Astrocyte of the cerebellum (primary cell): ENCODE measurements at regions not wholly inside any gene's neighbourhood (a gene's known extent, or its start where the extent isn't known, plus 50 kb on each side); places are given as distances from the start of the nearest gene placed in this dataset.

Experiments
- DNase-seq: peaks from one replicate; pipeline ENCODE4 v3.0.0-alpha.2; 2011; ENCODE audit warnings: low read depth
- H3K4me3 ChIP-seq: 2 replicates; pipeline ENCODE4 v1.5.1; 2011; ENCODE audit warnings: mild to moderate bottlenecking, low read depth, low read length, moderate library complexity
- in situ Hi-C: cut with HindIII; loops from 2 replicates; pipeline ENCODE4 v1.10.0; 2017; ENCODE audit warnings: low sequenced_read_pairs
- TF ChIP-seq, protein P1 (sequence below): IDR thresholded peaks from 2 replicates; pipeline ENCODE4 v1.5.1; 2012; ENCODE audit warnings: low read length, low read depth, moderate library complexity, mild to moderate bottlenecking; ENCODE audit errors: missing control alignments

DNA sequence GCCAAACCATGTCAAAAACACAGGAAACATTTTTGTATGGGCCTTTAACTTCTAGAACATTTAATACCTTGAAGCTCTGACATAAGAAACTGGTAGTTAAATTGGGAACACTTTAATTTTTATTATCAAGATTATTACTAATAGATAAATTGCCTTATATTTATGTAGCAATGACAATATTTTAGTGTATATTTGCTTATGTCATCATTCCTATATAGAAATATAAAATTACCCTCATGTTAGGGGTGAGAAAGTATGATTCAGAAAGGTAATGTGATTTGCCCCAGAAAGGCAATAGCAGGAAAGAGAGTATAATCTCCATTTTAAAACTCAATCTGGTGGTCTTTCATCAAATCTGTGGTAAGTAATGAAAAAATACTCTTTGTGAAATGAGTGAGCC lies 147.4 kb downstream of the IL15 start:
- H3K4me3 ChIP-seq, result no peak overlapping the region
- TF ChIP-seq, protein P1, sequence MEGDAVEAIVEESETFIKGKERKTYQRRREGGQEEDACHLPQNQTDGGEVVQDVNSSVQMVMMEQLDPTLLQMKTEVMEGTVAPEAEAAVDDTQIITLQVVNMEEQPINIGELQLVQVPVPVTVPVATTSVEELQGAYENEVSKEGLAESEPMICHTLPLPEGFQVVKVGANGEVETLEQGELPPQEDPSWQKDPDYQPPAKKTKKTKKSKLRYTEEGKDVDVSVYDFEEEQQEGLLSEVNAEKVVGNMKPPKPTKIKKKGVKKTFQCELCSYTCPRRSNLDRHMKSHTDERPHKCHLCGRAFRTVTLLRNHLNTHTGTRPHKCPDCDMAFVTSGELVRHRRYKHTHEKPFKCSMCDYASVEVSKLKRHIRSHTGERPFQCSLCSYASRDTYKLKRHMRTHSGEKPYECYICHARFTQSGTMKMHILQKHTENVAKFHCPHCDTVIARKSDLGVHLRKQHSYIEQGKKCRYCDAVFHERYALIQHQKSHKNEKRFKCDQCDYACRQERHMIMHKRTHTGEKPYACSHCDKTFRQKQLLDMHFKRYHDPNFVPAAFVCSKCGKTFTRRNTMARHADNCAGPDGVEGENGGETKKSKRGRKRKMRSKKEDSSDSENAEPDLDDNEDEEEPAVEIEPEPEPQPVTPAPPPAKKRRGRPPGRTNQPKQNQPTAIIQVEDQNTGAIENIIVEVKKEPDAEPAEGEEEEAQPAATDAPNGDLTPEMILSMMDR, result no peak
- in situ Hi-C loops, result no loop called here
- DNase-seq, result no peak

DNA sequence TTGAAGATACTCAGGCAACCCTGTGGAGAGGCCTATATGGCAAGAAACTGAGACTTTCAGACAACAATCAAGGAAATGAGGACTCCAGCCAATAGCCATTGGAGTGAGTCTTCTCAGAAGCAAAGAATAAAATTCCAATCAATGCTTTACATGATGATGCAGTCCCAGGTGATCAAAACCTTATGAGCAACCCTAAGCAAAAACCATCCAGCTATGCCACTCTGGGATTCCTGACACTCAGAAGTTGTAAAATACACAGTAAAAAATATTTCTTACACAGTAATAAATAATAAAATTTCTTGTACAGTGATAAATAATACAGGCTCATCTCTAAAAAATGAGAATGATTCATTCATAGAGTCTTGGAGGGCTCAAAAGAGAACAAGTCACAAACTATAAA lies 150.6 kb downstream of the IL15 start:
- H3K4me3 ChIP-seq, result no peak overlapping the region
- in situ Hi-C loops, result no loop called here
- TF ChIP-seq, protein P1, result no peak
- no peak for DNase-seq

DNA sequence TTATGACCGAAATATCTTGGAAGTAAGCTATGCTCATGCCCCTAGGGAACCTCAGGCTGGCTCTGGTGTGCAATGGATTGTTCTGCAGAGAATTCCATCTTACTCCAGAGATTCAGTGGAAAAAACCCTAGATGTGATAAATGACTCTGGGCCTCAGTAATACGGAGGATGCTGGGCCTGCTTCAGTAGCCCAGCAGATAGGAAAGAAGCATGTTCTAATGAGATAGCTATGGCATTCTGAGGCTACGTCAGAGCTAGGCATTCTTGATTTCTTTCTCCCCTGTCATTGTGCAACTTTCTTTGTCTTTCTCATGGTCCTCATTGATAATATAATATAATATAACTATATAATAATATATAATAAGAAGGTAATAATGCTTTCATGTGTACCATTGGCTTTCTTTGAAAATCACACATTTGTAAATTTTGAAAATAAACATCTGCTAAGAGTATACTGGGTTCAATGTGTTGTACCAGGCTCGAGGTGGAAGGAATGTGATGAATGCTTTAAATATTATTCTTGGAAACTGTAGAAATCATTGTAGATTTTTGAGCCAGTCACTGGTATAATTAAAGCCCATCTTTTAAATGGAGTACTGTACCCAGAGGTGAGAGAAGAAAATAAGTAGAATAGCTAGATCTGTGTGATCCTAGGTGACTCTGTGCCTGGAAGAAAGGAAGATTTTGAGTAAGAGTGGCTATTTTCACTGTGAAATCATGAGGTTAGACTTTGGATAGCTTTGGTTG lies 152.0 kb downstream of the IL15 start:
- in situ Hi-C loops, result no loop called here
- no peak overlapping the region for H3K4me3 ChIP-seq
- DNase-seq, result no peak
- TF ChIP-seq, protein P1, result no peak

DNA sequence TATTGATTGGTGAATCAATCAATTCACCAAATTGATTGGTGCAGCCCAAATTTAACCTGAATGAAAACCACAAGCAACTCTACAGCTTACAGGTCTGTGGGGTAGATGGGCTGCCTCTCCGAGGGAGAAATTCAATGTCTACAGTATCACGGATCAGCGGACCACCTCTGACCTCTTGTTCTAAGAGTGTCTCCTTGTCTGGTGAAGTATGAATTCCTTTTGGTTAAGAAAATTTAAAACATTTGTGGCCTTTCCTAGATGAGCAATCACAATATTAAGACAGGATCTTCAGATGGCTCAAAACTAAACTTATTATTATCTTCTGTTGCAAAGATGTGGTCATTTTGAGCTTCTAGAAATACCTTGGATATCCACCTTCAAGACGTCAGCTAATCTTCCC lies 153.3 kb downstream of the IL15 start:
- no peak overlapping the region for H3K4me3 ChIP-seq
- no peak for DNase-seq
- TF ChIP-seq, protein P1, result no peak
- in situ Hi-C loops, result no loop called here

DNA sequence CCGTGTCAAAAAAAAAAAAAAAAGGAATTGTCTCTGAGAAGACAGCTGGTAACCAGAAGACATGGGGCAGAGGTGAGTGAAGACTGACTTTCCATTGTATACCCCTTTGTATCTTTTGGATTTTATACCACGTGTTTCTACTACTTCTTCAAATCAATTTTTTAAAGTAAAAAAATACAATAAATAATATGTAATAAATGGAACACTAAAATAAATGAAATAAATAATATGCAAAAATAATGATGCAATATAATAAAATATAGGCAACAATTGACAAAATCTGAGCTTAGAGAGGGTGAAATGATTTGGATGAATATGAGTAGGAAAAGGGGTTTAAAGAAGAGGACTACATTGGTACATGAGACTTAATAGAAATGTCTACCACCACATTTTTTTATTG lies 155.8 kb downstream of the IL15 start:
- in situ Hi-C loops, result no loop called here
- TF ChIP-seq, protein P1, result no peak

DNA sequence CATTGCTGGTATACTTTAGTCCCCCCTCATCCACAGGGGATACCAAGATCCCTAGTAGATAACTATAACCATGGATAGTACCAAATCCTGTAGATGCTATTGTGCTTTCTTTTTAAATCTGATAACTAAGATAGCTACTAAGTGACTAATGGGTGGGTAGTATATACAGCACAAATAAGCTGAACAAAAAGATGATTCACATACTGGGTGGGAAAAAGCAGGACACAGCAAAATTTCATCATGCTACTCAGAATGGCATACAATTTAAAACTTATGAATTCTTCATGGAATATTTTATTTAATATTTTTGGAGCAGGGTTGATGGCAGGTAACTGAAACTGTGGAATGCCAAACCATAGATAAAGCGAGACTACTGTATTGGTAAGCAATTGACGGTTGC lies 161.6 kb downstream of the IL15 start:
- TF ChIP-seq, protein P1, result no peak
- H3K4me3 ChIP-seq, result no peak overlapping the region
- no peak for DNase-seq
- in situ Hi-C loops, result no loop called here

More for the DNA sequence above, 155.8 kb downstream of the IL15 start:
- no peak for DNase-seq
- H3K4me3 ChIP-seq, result no peak overlapping the region
